ENCODE measurements at regions not wholly inside any gene's neighbourhood (a gene's known extent, or its start where the extent isn't known, plus 50 kb on each side); places are given as distances from the start of the nearest gene placed in this dataset.

GRCh38 chr12:17456486-17456885 lies 633.5 kb downstream of the RERGL start:
- no peak overlapping the region for H3K4me3 ChIP-seq
- DNase-seq: no peak
- no peak for TF ChIP-seq POLR2A (IDR thresholded peaks at IDR 0.05)
- no peak for TF ChIP-seq CTCF (IDR thresholded peaks at IDR 0.05)
- TF ChIP-seq EP300 (IDR thresholded peaks at IDR 0.05; ENCODE audit: low read depth): no peak
- TF ChIP-seq POLR2AphosphoS5 (IDR thresholded peaks at IDR 0.05): no peak
- H3K4me1 ChIP-seq: no peaks in the 10 kb centered on the region
- H3K27ac ChIP-seq: no peak overlapping the region
- no peaks in the 10 kb centered on the region for H3K27me3 ChIP-seq
- H3K9me3 ChIP-seq: no peaks in the 10 kb centered on the region
- intact Hi-C loops (cut with DNase I; ENCODE audit: low total_unique reads) (no loop called here), in situ Hi-C loops (cut with MboI; ENCODE audit: low pct_ligation_motif_present in 1 of 4, low pct_unique_long_range_greater_than_20kb in 1 of 4, low sequenced_read_pairs in 3 of 4) (no loop called here)
- no peaks in the 10 kb centered on the region for H3K36me3 ChIP-seq
- 40 to 69% methylated on average over 2 of the region's 2 CpGs for WGBS, 2 donors (ENCODE audit: low coverage in 1 of 2)

- H3K9me3 ChIP-seq: peaks cover 0 to 10% of the 10 kb centered on the region in 2 donors
- no peak overlapping the region for H3K27ac ChIP-seq
- H3K36me3 ChIP-seq: no peaks in the 10 kb centered on the region
- in situ Hi-C loops (cut with MboI; ENCODE audit: low pct_ligation_motif_present in 1 of 4, low pct_unique_long_range_greater_than_20kb in 1 of 4, low sequenced_read_pairs in 3 of 4) (no loop called here), intact Hi-C loops (cut with DNase I; ENCODE audit: low total_unique reads) (no loop called here)
- DNase-seq: no peak
- H3K27me3 ChIP-seq: no peaks in the 10 kb centered on the region
- H3K4me1 ChIP-seq: no peaks in the 10 kb centered on the region
- H3K4me3 ChIP-seq: no peak overlapping the region
- TF ChIP-seq POLR2AphosphoS5 (IDR thresholded peaks at IDR 0.05): no peak
- no peak for TF ChIP-seq POLR2A (IDR thresholded peaks at IDR 0.05)
- no peak for TF ChIP-seq CTCF (IDR thresholded peaks at IDR 0.05)
- no peak for TF ChIP-seq EP300 (IDR thresholded peaks at IDR 0.05; ENCODE audit: low read depth)
Observed at GRCh38 chr12:17438141-17438540, 651.9 kb downstream of the RERGL start.

- in situ Hi-C loops (cut with MboI; ENCODE audit: low pct_ligation_motif_present in 1 of 4, low pct_unique_long_range_greater_than_20kb in 1 of 4, low sequenced_read_pairs in 3 of 4): no loop called here
- 85 to 90% methylated on average over 3 to 11 of the region's 13 CpGs for WGBS, 2 donors (ENCODE audit: low coverage in 1 of 2)
- intact Hi-C loops (cut with DNase I; ENCODE audit: low total_unique reads): no loop called here
- no peaks in the 10 kb centered on the region for H3K36me3 ChIP-seq
- H3K9me3 ChIP-seq: no peaks in the 10 kb centered on the region
- no peak for TF ChIP-seq POLR2A (IDR thresholded peaks at IDR 0.05)
- TF ChIP-seq EP300 (IDR thresholded peaks at IDR 0.05; ENCODE audit: low read depth): no peak
- no peak for TF ChIP-seq POLR2AphosphoS5 (IDR thresholded peaks at IDR 0.05)
- TF ChIP-seq CTCF (IDR thresholded peaks at IDR 0.05): no peak
- H3K27me3 ChIP-seq: no peaks in the 10 kb centered on the region
- no peak overlapping the region for H3K27ac ChIP-seq
- H3K4me3 ChIP-seq: no peak overlapping the region
- no peak for DNase-seq
- no peaks in the 10 kb centered on the region for H3K4me1 ChIP-seq
Observed at GRCh38 chr12:17416748-17417147, 673.2 kb downstream of the RERGL start.

- Histone ChIP-seq H3K9me3 (no peaks in the 10 kb centered on the region), H3K27ac (no peak overlapping the region), H3K36me3 (no peaks in the 10 kb centered on the region), H3K4me3 (no peak overlapping the region), H3K27me3 (no peaks in the 10 kb centered on the region), H3K4me1 (no peaks in the 10 kb centered on the region)
- intact Hi-C loops (cut with DNase I; ENCODE audit: low total_unique reads) (no loop called here), in situ Hi-C loops (cut with MboI; ENCODE audit: low pct_ligation_motif_present in 1 of 4, low pct_unique_long_range_greater_than_20kb in 1 of 4, low sequenced_read_pairs in 3 of 4) (no loop called here)
- DNase-seq: no peak
- TF ChIP-seq POLR2A (IDR thresholded peaks at IDR 0.05): no peak
- no peak for TF ChIP-seq EP300 (IDR thresholded peaks at IDR 0.05; ENCODE audit: low read depth)
- no peak for TF ChIP-seq CTCF (IDR thresholded peaks at IDR 0.05)
- no peak for TF ChIP-seq POLR2AphosphoS5 (IDR thresholded peaks at IDR 0.05)
Observed at GRCh38 chr12:17414596-17414995, 675.4 kb downstream of the RERGL start.

All from transverse colon (tissue), 4 donors.